NCI-H460 (cell line): ENCODE measurements at regions not wholly inside any gene's neighbourhood (a gene's known extent, or its start where the extent isn't known, plus 50 kb on each side); places are given as distances from the start of the nearest gene placed in this dataset.

Source experiments
- DNase-seq: peaks from one replicate; pipeline ENCODE4 v3.0.0-alpha.2; 2016; ENCODE audit warnings: low read depth; ENCODE audit errors: extremely low read depth

GRCh38 chr3:18054625-18055024 is 312.2 kb upstream of the TBC1D5 start:
- no peak for DNase-seq

- no peak for DNase-seq
Measured at GRCh38 chr3:18051306-18051705, 308.9 kb upstream of the TBC1D5 start.

GRCh38 chr3:18049096-18049495 is 306.7 kb upstream of the TBC1D5 start:
- no peak for DNase-seq

DNA sequence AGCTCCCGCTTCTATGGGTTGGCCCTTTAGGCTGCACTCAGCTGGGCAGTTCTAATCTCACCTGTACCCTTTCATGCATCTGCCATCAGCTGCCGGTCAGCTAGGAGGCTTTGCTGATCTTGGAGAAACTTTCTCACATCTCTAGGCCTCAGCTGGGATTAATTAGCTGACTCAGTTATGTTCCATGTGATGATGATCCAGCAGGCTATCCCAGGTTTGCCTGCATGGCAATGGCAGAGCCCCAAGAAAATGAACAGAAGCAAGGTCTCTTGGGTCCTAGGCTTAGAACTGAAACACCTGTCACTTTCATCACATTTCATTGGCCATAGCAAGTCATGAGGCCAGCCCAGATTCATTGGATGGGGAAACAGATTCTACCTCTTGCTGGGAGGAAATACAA is 304.6 kb upstream of the TBC1D5 start:
- no peak for DNase-seq

DNA sequence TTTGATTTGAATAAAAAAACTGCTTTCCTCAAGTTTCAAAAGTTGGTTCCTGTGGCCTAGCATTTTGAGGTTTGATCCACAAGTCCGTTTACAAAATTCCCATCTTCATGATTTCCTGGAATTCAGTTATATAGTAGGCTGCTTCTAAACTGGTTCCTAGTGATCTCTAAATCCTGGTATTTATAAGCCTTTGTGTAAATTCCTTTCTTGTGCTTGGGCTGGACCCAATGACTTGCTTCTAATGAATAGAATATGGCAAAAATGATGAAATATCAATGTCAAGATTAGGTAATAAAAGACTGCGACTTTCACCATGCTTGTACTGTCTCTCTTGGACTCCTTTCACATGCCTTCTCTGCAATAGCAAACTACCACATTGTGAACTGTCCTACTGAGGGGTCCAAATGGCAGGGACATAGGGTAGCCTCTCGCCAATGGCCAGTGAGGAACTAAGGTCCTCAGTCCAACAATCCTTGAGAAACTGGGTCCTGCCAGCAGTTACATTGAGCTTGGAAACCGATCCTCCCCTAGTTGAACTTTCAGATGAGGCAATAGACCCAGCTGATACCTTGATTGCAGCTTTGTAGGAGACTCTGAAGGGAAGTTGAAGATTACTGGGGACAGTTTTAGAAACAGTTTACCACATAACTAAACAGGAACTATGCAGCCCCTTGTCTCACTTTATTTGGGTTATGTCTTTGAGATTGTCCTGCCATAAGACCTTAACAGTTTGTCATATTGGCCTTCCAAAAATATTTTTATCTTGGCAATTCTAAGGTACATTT is 303.9 kb upstream of the TBC1D5 start:
- DNase-seq, result no peak

DNA sequence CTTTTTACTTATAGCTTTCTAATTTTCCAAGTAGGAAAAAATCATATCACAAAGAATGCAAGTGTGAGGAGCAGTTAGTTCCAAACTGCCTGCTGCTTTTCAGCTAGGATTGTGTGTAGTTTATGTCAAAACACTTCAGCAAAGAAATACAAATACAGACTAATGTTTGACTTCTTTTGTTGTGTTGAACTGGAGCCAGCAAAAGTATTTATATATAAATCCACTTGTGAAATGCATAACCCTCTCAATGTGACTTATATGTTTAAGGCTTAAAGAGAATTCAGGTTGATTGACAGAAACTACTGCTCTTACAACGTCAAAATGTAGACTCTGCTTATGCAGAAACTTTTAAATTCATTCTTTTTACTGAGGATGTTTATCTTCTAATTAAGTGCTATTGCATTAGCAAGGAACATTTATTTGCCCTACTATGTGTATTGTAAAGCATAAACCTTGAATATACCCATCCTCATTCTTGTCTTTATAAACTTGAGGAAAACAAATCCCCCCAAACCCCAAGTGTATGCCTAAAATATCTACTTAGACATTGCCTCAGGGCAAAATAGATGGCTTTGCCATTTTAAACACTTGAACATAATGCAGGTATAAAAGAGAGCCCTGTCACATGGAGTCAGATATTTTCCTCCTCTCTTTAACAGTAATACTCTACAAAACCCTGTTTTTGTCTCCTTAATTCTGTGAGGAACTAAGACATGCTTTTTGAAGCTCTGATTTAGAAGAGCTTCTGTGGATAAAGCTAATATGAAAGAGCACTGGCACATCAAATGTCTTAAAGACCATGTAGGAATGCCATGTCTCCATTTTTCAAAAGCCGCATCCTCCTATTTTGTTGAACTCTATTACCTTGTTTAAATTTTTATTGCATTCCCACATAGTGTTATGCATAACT is 302.8 kb upstream of the TBC1D5 start:
- DNase-seq, result no peak

- DNase-seq, result no peak
Measured at GRCh38 chr3:18044191-18044590, 301.8 kb upstream of the TBC1D5 start.

DNA sequence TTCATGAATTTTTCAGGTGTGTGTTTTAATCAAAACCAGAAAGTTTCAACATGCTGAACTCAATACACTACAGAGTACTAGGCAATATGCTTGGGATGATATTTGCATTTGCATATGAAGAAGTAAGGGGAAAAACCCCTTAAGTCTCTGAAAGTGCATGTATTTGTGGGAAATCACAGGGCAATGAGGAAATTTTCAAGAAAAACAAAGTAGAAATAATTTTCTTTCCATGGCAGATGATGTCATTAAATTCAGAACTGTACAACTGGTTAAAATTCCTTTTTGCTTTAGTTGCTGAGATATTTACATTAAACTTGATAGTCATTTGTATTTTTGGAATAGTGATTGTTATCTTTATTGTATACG is 294.0 kb upstream of the TBC1D5 start:
- DNase-seq, result no peak

GRCh38 chr3:18035641-18036449 is 293.4 kb upstream of the TBC1D5 start:
- DNase-seq, result no peak

GRCh38 chr3:18033581-18034108 is 291.2 kb upstream of the TBC1D5 start:
- DNase-seq, result no peak

DNA sequence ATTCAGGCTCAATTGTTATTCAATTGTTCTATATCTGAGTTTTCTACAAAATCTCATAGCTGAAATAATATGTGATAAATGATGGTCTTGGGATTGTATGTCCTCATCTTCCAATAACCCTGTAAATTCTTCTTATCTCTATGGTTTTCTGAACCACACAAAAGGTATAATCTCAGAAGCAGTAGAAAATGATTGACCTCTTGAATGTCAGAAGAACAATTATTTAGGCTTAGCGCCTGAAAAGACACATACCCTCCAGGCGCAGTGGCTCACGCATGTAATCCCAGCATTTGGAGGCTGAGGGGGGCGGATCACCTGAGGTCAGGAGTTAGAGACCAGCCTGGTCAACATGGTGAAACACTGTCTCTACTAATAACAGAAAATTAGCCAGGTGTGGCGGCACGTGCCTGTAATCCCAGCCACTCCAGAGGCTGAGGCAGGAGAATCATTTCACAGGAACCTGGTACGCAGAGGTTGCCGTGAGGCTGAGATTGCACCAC is 288.0 kb upstream of the TBC1D5 start:
- no peak for DNase-seq

DNA sequence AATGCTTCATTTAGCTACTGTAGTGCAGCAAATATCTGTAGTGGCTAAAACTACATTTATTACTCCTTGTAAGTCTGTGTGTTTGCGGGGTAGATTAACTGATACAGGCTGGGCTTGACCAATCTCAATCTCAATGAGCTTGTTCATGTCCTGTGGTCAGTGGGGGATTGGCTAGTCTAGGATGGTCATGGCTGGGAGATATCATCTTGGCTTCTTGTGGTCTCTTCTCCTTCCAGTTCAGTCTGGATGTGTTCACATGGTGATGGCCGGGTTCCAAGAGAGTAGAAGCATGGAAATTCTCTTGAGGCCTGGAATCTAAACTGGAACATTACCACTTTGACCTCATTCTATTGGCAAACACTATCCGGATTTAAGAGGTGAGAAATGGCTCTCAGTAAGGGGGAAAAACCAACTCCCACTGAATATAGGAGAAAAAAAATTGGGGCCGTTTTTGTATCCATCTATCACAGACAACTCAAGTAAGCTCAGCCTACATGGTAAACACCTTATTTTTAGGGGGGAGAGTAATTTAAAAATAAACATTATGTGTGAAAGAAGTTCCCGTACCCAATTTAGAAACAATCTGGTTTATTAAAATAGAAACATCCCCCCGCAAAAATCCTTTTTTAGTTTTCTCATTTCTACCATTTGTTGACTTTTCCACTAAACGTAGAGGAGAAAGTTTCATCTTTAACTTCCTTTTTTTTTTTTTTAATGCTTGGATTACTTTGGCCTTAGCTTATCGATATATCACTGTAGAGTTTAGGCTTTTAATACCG is 284.9 kb upstream of the TBC1D5 start:
- DNase-seq, result no peak

- DNase-seq, result no peak
Measured at GRCh38 chr3:18024715-18025114, 282.3 kb upstream of the TBC1D5 start.

DNA sequence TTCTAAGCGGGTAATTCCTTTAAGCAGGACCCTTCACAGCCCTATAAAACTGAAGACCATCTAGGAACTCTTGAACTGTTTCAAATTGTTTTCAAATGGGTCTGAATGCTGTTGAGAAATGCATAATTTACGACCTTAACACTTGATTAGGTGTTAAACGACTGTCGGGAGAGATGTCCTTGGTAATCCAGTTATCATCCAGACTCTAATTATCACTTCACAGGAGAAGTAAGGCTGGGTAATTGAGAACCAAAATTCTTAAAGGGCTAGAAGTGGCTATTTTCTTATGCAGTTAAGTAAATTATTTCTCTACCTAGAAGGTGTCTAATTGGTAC is 276.7 kb upstream of the TBC1D5 start:
- DNase-seq, result no peak

DNA sequence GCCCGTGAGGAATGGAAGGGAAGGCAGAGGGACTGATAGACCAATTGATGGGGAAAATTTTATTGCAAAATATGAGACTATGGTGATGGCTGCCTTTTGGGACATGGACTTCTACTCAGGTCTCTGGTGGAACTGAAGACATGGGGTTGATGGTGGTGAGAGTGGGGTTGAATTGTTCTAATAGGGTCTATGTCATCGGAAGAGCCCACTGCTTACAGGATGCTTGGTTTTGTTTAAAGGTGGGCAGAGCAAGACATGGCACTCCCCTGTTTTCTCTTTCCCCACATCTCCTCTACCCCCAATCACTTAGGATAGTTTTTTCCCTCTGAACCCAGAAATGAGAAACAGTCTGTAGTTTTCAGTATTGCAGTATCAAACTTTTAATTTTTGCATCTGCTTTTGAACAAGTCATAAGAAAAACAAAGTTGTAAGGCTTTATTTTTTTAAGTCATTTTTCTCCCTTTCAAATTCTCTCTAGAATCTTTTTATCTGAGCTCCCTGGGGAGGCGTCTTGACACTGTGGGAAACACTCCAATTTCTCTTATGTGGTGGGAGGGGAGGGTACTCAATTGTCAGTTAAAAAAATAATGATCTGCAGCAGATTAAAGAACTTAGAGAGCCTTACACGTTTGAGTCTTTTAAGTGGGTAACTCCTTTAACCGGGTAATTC is 276.2 kb upstream of the TBC1D5 start:
- DNase-seq, result no peak

DNA sequence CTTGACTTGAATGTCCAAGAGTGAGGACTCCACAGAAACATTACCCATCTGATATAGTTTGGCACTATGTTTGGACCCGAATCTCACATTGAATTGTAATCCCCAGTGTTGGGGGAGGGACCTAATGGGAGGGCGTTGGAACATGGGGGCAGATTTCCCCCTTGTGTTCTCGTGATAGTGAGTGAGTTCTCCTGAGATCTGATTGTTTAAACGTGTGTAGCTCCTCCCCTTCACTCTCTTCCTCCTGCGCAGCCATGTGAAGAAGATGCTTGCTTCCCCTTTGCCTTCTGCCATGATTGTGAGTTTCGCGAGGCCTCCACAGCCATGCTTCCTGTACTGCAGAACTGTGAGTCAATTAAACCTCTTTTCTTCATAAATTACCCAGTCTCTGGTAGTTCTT is 273.9 kb upstream of the TBC1D5 start:
- no peak for DNase-seq

DNA sequence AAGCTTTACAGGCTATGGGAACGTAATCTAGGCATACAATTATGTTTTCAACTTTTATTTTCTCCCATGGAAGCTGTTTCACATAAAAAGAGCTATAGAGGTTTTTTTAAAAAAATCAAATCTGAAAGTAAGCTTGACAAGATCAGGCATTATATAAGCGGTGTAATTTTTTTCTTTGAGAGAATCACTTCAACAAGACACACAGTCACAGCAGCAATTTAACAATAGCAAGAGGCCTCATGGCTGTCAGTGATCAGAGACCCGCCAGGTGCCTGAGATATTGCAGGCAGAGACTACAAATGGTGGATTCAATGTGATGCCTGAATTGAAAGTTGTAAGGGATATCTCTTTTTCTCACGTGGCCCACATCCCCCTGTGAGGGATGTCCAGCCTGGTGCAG is 270.5 kb upstream of the TBC1D5 start:
- DNase-seq, result no peak

- DNase-seq, result no peak
Measured at GRCh38 chr3:18012436-18012835, 270.0 kb upstream of the TBC1D5 start.

DNA sequence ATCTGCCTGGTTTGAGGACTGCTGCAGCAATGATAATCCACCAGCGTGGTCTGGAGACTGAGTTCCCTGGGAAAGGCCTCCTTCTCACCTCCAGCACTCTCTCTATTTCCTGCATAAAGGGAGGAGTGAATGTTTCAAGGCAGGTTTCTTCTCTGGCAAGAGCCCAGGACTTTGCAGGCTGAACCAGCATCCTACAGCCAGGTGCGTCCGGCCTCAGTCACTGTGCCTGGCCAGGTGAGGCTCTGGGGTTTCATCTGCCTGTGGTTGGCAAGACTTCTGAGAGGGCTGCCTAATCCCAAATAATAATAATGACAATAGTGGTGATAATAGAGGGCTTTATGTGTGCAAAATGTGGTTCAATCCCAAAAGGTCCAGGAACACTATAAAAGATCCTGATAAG is 269.0 kb upstream of the TBC1D5 start:
- no peak for DNase-seq

DNA sequence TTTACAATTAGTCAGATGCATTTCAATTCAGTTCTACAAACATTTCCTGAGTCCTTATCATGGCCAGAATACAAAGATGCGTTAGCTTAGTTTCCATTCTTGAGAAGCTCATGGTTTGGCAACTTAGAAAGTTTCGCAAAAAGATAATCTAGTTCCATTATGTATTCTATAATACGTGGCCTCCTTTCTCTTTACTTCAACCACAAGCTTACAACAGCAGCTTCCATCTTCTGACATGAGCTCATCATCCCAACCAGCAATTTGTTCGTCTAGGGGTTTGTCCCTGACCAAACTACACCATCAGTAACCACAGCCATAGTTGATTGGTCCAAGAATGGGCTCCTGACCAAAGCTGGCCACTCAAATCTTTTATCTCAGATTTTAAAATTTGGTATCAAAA is 267.6 kb upstream of the TBC1D5 start:
- no peak for DNase-seq
